ENCODE measurements at regions not wholly inside any gene's neighbourhood (a gene's known extent, or its start where the extent isn't known, plus 50 kb on each side); places are given as distances from the start of the nearest gene placed in this dataset.

GRCh38 chr16:62869837-62870236 lies 833.6 kb upstream of the CDH8 start:
- WGBS, 2 donors: 49 to 53% methylated on average over 4 of the region's 4 CpGs
- no peak for DNase-seq
- TF ChIP-seq, protein P1, sequence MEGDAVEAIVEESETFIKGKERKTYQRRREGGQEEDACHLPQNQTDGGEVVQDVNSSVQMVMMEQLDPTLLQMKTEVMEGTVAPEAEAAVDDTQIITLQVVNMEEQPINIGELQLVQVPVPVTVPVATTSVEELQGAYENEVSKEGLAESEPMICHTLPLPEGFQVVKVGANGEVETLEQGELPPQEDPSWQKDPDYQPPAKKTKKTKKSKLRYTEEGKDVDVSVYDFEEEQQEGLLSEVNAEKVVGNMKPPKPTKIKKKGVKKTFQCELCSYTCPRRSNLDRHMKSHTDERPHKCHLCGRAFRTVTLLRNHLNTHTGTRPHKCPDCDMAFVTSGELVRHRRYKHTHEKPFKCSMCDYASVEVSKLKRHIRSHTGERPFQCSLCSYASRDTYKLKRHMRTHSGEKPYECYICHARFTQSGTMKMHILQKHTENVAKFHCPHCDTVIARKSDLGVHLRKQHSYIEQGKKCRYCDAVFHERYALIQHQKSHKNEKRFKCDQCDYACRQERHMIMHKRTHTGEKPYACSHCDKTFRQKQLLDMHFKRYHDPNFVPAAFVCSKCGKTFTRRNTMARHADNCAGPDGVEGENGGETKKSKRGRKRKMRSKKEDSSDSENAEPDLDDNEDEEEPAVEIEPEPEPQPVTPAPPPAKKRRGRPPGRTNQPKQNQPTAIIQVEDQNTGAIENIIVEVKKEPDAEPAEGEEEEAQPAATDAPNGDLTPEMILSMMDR (IDR thresholded peaks at IDR 0.05): no peak
- no peak for TF ChIP-seq POLR2A (IDR thresholded peaks at IDR 0.05)
- Histone ChIP-seq H3K36me3 (no peaks in the 10 kb centered on the region), H3K9me3 (no peaks in the 10 kb centered on the region), H3K27ac (no peak overlapping the region), H3K4me3 (replicated peaks in 1 of 3) (no peak overlapping the region), H3K27me3 (no peaks in the 10 kb centered on the region), H3K4me1 (no peaks in the 10 kb centered on the region)
- intact Hi-C loops (cut with DNase I): no loop called here

GRCh38 chr16:62863139-62863538 lies 826.9 kb upstream of the CDH8 start:
- H3K36me3 ChIP-seq: no peaks in the 10 kb centered on the region
- H3K4me3 ChIP-seq (replicated peaks in 1 of 3): no peak overlapping the region
- WGBS, 2 donors: 93 to 94% methylated on average over 2 of the region's 2 CpGs
- no peaks in the 10 kb centered on the region for H3K27me3 ChIP-seq
- intact Hi-C loops (cut with DNase I): no loop called here
- DNase-seq: no peak
- H3K9me3 ChIP-seq: no peaks in the 10 kb centered on the region
- no peaks in the 10 kb centered on the region for H3K4me1 ChIP-seq
- no peak for TF ChIP-seq POLR2A (IDR thresholded peaks at IDR 0.05)
- TF ChIP-seq, protein P1 (IDR thresholded peaks at IDR 0.05): no peak
- no peak overlapping the region for H3K27ac ChIP-seq

- Histone ChIP-seq H3K36me3 (no peaks in the 10 kb centered on the region), H3K4me1 (no peaks in the 10 kb centered on the region), H3K9me3 (no peaks in the 10 kb centered on the region), H3K4me3 (replicated peaks in 1 of 3) (no peak overlapping the region), H3K27ac (no peak overlapping the region), H3K27me3 (no peaks in the 10 kb centered on the region)
- no peak for TF ChIP-seq POLR2A (IDR thresholded peaks at IDR 0.05)
- TF ChIP-seq, protein P1 (IDR thresholded peaks at IDR 0.05): no peak
- 67 to 80% methylated on average over 4 of the region's 4 CpGs for WGBS, 2 donors
- no peak for DNase-seq
- intact Hi-C loops (cut with DNase I): no loop called here
Measured at GRCh38 chr16:62853887-62854286, 817.6 kb upstream of the CDH8 start.

- Histone ChIP-seq H3K27ac (no peak overlapping the region), H3K4me3 (replicated peaks in 1 of 3) (no peak overlapping the region)
Measured at GRCh38 chr16:62846399-62847057, 810.3 kb upstream of the CDH8 start.

GRCh38 chr16:62832214-62832613 lies 796.0 kb upstream of the CDH8 start:
- Histone ChIP-seq H3K27ac (no peak overlapping the region), H3K36me3 (no peaks in the 10 kb centered on the region), H3K9me3 (no peaks in the 10 kb centered on the region), H3K4me3 (replicated peaks in 1 of 3) (no peak overlapping the region), H3K27me3 (no peaks in the 10 kb centered on the region), H3K4me1 (no peaks in the 10 kb centered on the region)
- TF ChIP-seq, protein P1 (IDR thresholded peaks at IDR 0.05): no peak
- no peak for TF ChIP-seq POLR2A (IDR thresholded peaks at IDR 0.05)
- intact Hi-C loops (cut with DNase I): no loop called here
- DNase-seq: no peak
- WGBS, 2 donors: 70 to 76% methylated on average over 4 of the region's 4 CpGs

More at GRCh38 chr16:62846399-62847057, 810.3 kb upstream of the CDH8 start:
- H3K27me3 ChIP-seq: no peaks in the 10 kb centered on the region
- WGBS, 2 donors: 87 to 88% methylated on average over 2 of the region's 2 CpGs
- no peak for TF ChIP-seq POLR2A (IDR thresholded peaks at IDR 0.05)
- TF ChIP-seq, protein P1 (IDR thresholded peaks at IDR 0.05): no peak
- no peaks in the 10 kb centered on the region for H3K9me3 ChIP-seq
- no peak for DNase-seq
- intact Hi-C loops (cut with DNase I): no loop called here
- H3K36me3 ChIP-seq: no peaks in the 10 kb centered on the region
- no peaks in the 10 kb centered on the region for H3K4me1 ChIP-seq

Data from thyroid gland (tissue), 4 donors.